ENCODE measurements at regions not wholly inside any gene's neighbourhood (a gene's known extent, or its start where the extent isn't known, plus 50 kb on each side); places are given as distances from the start of the nearest gene placed in this dataset.

GRCh38 chr1:87786229-87786628, 457.5 kb downstream of the LMO4 start:
- TF ChIP-seq, protein P1, sequence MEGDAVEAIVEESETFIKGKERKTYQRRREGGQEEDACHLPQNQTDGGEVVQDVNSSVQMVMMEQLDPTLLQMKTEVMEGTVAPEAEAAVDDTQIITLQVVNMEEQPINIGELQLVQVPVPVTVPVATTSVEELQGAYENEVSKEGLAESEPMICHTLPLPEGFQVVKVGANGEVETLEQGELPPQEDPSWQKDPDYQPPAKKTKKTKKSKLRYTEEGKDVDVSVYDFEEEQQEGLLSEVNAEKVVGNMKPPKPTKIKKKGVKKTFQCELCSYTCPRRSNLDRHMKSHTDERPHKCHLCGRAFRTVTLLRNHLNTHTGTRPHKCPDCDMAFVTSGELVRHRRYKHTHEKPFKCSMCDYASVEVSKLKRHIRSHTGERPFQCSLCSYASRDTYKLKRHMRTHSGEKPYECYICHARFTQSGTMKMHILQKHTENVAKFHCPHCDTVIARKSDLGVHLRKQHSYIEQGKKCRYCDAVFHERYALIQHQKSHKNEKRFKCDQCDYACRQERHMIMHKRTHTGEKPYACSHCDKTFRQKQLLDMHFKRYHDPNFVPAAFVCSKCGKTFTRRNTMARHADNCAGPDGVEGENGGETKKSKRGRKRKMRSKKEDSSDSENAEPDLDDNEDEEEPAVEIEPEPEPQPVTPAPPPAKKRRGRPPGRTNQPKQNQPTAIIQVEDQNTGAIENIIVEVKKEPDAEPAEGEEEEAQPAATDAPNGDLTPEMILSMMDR (IDR thresholded peaks at IDR 0.05 in 4 of 5, conservative IDR thresholded peaks at IDR 0.05 in 1 of 5): no peak
- TF ChIP-seq POLR2A (IDR thresholded peaks at IDR 0.05): no peak

All from gastrocnemius medialis (tissue), 4 donors.